Mesenchymal stem cell (in vitro differentiated cells and primary cell): ENCODE measurements at regions not wholly inside any gene's neighbourhood (a gene's known extent, or its start where the extent isn't known, plus 50 kb on each side); places are given as distances from the start of the nearest gene placed in this dataset.

ENCODE experiments used
- DNase-seq: peaks from one replicate; pipeline ENCODE4 v3.0.0-alpha.2; 2013
- H2AFZ ChIP-seq: one replicate; pipeline ENCODE4 v1.6.1; 2013; ENCODE audit warnings: low read depth, mild to moderate bottlenecking, control low read depth, inconsistent platforms, low read length, moderate library complexity
- H2AK5ac ChIP-seq: 2 replicates; pipeline ENCODE4 v1.6.1; 2013; ENCODE audit warnings: low read length, moderate library complexity, mild to moderate bottlenecking, inconsistent platforms; ENCODE audit not compliant: severe bottlenecking
- H2BK120ac ChIP-seq: one replicate; pipeline ENCODE4 v1.6.1; 2013; ENCODE audit warnings: low read depth, mild to moderate bottlenecking, inconsistent platforms, low read length, moderate library complexity
- H2BK12ac ChIP-seq, 2 experiments: one replicate each; pipeline ENCODE4 v1.6.1; 2013; ENCODE audit warnings: inconsistent platforms in 2 of 2, low read length in 2 of 2, mild to moderate bottlenecking in 2 of 2, moderate library complexity in 2 of 2, control low read depth in 1 of 2
- H2BK15ac ChIP-seq: one replicate; pipeline ENCODE4 v1.6.1; 2013; ENCODE audit warnings: mild to moderate bottlenecking, low read depth, inconsistent platforms; ENCODE audit not compliant: poor library complexity, severe bottlenecking
- H2BK5ac ChIP-seq: 2 replicates; pipeline ENCODE4 v1.6.1; 2013; ENCODE audit warnings: low read depth, mild to moderate bottlenecking, low read length, control low read depth, inconsistent platforms; ENCODE audit not compliant: poor library complexity, severe bottlenecking
- H3K14ac ChIP-seq, 2 experiments: one replicate each; pipeline ENCODE4 v1.6.1; 2013; ENCODE audit warnings: inconsistent platforms in 2 of 2, low read length in 2 of 2, control low read depth in 1 of 2, mild to moderate bottlenecking in 1 of 2, moderate library complexity in 1 of 2
- H3K18ac ChIP-seq, 2 experiments: one replicate each; pipeline ENCODE4 v1.6.1; 2013; ENCODE audit warnings: inconsistent platforms in 2 of 2, low read length in 2 of 2, control low read depth in 1 of 2, low read depth in 1 of 2, mild to moderate bottlenecking in 1 of 2
- H3K23ac ChIP-seq, 2 experiments: one replicate each; pipeline ENCODE4 v1.6.1; 2013; ENCODE audit warnings: inconsistent platforms in 2 of 2, low read length in 2 of 2, mild to moderate bottlenecking in 2 of 2, moderate library complexity in 2 of 2, control low read depth in 1 of 2
- H3K27ac ChIP-seq: 2 replicates; pipeline ENCODE4 v1.5.1; 2013; ENCODE audit warnings: mild to moderate bottlenecking, moderate library complexity, low read length, control low read depth, inconsistent platforms; ENCODE audit not compliant: poor library complexity, severe bottlenecking
- H3K27me3 ChIP-seq, 2 experiments: 2 replicates each; pipeline versions ENCODE4 v1.6.1 to v1.7.0; 2013; ENCODE audit warnings: low read length in 2 of 2, mild to moderate bottlenecking in 2 of 2, moderate library complexity in 2 of 2, control low read depth in 1 of 2, inconsistent platforms in 1 of 2; ENCODE audit not compliant: control insufficient read depth in 1 of 2, insufficient read depth in 1 of 2
- H3K36me3 ChIP-seq, 2 experiments: 2 replicates each; pipeline versions ENCODE4 v1.6.1 to v1.7.0; 2013; ENCODE audit warnings: low read length in 2 of 2, control low read depth in 1 of 2, inconsistent platforms in 1 of 2, low read depth in 1 of 2, mild to moderate bottlenecking in 1 of 2; ENCODE audit not compliant: insufficient read depth in 2 of 2, control insufficient read depth in 1 of 2
- H3K4ac ChIP-seq, 2 experiments: one replicate each; pipeline ENCODE4 v1.6.1; 2013; ENCODE audit warnings: inconsistent platforms in 2 of 2, low read length in 2 of 2, mild to moderate bottlenecking in 2 of 2, moderate library complexity in 2 of 2, control low read depth in 1 of 2, low read depth in 1 of 2
- H3K4me1 ChIP-seq: 2 replicates; pipeline ENCODE4 v1.6.1; 2013; ENCODE audit warnings: low read depth, low read length, control low read depth; ENCODE audit not compliant: control insufficient read depth, insufficient read depth
- H3K4me2 ChIP-seq: 2 replicates; pipeline ENCODE4 v1.6.1; 2013; ENCODE audit warnings: low read length, mild to moderate bottlenecking, inconsistent platforms; ENCODE audit not compliant: poor library complexity, severe bottlenecking
- H3K4me3 ChIP-seq, 2 experiments: 2 replicates each; pipeline versions ENCODE4 v1.5.1 to v1.7.0; 2013; ENCODE audit warnings: low read length in 2 of 2, mild to moderate bottlenecking in 2 of 2, control low read depth in 1 of 2, low read depth in 1 of 2; ENCODE audit not compliant: insufficient read depth in 1 of 2
- H3K79me1 ChIP-seq: replicated peaks from 2 replicates; pipeline ENCODE4 v1.6.1; 2013; ENCODE audit warnings: mild to moderate bottlenecking, control low read depth, low read length, inconsistent platforms; ENCODE audit not compliant: poor library complexity, severe bottlenecking
- H3K9ac ChIP-seq: 2 replicates; pipeline ENCODE4 v1.7.0; 2013; ENCODE audit warnings: mild to moderate bottlenecking, low read length, moderate library complexity
- H3K9me3 ChIP-seq: 2 replicates; pipeline ENCODE4 v1.7.0; 2013; ENCODE audit warnings: mild to moderate bottlenecking, low read length; ENCODE audit not compliant: control insufficient read depth
- H4K8ac ChIP-seq: one replicate; pipeline ENCODE4 v1.6.1; 2013; ENCODE audit warnings: inconsistent platforms, mild to moderate bottlenecking, low read length, moderate library complexity
- H4K91ac ChIP-seq: one replicate; pipeline ENCODE4 v1.6.1; 2013; ENCODE audit warnings: mild to moderate bottlenecking, low read length, inconsistent platforms
- WGBS: methylation state at CpG from one replicate; pipeline ENCODE4 v1.1.7; 2013; ENCODE audit warnings: mixed read lengths; 5-methylcytosine and 5-hydroxymethylcytosine counted together

DNA sequence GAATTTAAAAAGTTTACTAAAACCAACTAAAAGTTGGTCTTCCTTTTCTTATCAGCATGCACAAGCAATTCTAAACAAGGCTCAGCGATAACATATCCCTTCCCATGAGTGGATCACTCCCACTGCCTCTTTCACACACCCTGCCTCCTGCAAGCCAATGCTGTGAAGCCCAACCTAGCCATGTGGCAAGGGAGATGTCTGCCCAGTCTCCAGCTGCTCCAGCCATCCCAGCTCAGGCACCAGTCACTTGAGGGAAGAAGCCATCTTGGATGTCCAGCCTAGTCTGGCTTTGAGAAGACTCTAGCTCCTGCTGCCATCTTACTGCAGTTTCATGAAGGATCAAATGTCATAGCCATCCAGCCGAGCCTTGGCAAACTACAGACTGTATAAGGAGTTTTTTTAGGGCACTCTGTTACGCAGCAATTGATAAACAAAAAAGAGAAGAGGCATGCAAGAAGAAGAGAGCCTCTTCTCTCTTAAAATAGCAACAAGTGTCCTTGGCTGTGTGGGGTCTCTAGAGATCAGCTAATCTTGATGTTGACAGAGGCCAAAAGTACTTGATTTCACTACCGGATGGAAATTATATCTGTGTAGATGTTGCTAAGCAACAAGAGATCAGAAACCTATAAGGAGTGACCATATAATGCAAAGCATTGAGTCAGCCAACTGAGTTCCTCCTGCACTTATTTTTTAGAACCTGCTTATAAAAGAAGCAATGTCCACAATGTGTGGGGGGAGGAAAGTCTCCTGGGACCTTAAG, 108.9 kb downstream of the PTCSC3 start:
- H2AFZ ChIP-seq, result no peak overlapping the region
- peaks cover 6 to 16% of the 10 kb centered on the region in 2 experiments for H3K27me3 ChIP-seq
- H3K4me3 ChIP-seq, result no peak overlapping the region
- H3K18ac ChIP-seq, result no peak overlapping the region
- no peak overlapping the region for H3K4ac ChIP-seq
- no peak overlapping the region for H2BK120ac ChIP-seq
- DNase-seq, result no peak
- H3K4me1 ChIP-seq, result peaks cover 4% of the 10 kb centered on the region
- H2BK12ac ChIP-seq, result no peak overlapping the region
- H3K27ac ChIP-seq, result no peak overlapping the region
- WGBS, result 86% methylated on average over 4 of the region's 4 CpGs
- H3K14ac ChIP-seq, result no peak overlapping the region
- no peak overlapping the region for H3K4me2 ChIP-seq
- H3K79me1 ChIP-seq, result no peaks in the 10 kb centered on the region
- no peak overlapping the region for H3K23ac ChIP-seq
- no peak overlapping the region for H4K91ac ChIP-seq
- H3K36me3 ChIP-seq, result no peaks in the 10 kb centered on the region
- no peak overlapping the region for H2AK5ac ChIP-seq
- H2BK15ac ChIP-seq, result no peak overlapping the region
- H2BK5ac ChIP-seq, result no peak overlapping the region
- no peak overlapping the region for H4K8ac ChIP-seq
- H3K9me3 ChIP-seq, result no peaks in the 10 kb centered on the region
- no peak overlapping the region for H3K9ac ChIP-seq

DNA sequence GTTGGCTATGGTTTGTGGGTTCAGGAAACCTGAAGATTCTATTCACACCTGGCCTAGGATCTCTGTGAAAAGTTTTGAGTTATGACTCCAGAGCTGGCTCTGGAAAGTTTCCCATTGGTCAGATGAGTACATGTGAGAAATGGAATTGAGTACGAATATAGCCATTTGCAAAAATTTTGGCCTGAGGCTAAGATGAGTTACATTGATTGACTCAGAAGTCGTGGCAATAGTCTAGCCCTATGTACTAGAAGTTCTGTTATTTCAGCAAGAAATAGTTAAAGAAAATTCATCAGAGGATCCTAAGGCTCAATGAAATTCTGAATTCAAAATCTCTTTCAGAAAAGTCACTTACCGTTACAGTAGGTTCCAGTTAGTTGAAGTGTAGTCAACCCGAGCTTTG, 109.9 kb downstream of the PTCSC3 start:
- no peak overlapping the region for H2BK5ac ChIP-seq
- H2BK120ac ChIP-seq, result no peak overlapping the region
- no peak overlapping the region for H3K23ac ChIP-seq
- no peak overlapping the region for H2AFZ ChIP-seq
- no peak overlapping the region for H3K14ac ChIP-seq
- H3K9ac ChIP-seq, result no peak overlapping the region
- no peak overlapping the region for H3K18ac ChIP-seq
- no peak overlapping the region for H4K91ac ChIP-seq
- H3K4me1 ChIP-seq, result peaks cover 4% of the 10 kb centered on the region
- no peak overlapping the region for H3K4me3 ChIP-seq
- no peak overlapping the region for H2BK12ac ChIP-seq
- H2BK15ac ChIP-seq, result no peak overlapping the region
- no peak overlapping the region for H2AK5ac ChIP-seq
- H3K4me2 ChIP-seq, result no peak overlapping the region
- no peak overlapping the region for H4K8ac ChIP-seq
- no peaks in the 10 kb centered on the region for H3K36me3 ChIP-seq
- H3K79me1 ChIP-seq, result no peaks in the 10 kb centered on the region
- H3K9me3 ChIP-seq, result no peaks in the 10 kb centered on the region
- WGBS, result 91% methylated on average over 4 of the region's 4 CpGs
- no peak for DNase-seq
- peaks cover 13 to 17% of the 10 kb centered on the region in 2 experiments for H3K27me3 ChIP-seq
- no peak overlapping the region for H3K27ac ChIP-seq
- H3K4ac ChIP-seq, result no peak overlapping the region

DNA sequence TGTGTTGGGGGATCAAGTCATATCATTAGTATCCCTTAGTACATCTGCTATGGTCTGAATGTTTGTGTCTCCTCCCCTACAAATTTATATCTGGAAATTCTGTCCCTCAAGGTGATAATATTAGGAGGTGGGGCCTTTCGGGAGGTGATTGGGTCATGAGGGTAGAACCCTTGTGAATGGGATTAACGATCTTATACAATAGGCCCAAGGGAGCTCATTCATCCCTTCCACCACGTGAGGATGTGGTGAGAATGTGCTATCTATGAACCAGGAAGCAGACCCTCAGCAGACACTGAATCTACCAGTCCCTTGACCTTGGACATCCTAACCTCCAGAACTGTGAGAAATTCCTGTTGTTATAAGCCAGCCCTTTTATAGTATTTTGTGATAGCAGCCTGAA, 110.7 kb downstream of the PTCSC3 start:
- no peaks in the 10 kb centered on the region for H3K36me3 ChIP-seq
- peaks cover 4% of the 10 kb centered on the region for H3K4me1 ChIP-seq
- peaks cover 10 to 13% of the 10 kb centered on the region in 2 experiments for H3K27me3 ChIP-seq
- no peak overlapping the region for H2AFZ ChIP-seq
- H2AK5ac ChIP-seq, result no peak overlapping the region
- H2BK120ac ChIP-seq, result no peak overlapping the region
- no peak overlapping the region for H4K8ac ChIP-seq
- H2BK15ac ChIP-seq, result no peak overlapping the region
- no peak overlapping the region for H3K18ac ChIP-seq
- H4K91ac ChIP-seq, result no peak overlapping the region
- no peaks in the 10 kb centered on the region for H3K79me1 ChIP-seq
- H3K14ac ChIP-seq, result no peak overlapping the region
- H3K4me2 ChIP-seq, result no peak overlapping the region
- H3K27ac ChIP-seq, result no peak overlapping the region
- H3K4me3 ChIP-seq, result no peak overlapping the region
- H3K9me3 ChIP-seq, result no peaks in the 10 kb centered on the region
- no peak overlapping the region for H3K4ac ChIP-seq
- no peak overlapping the region for H3K9ac ChIP-seq
- no peak for DNase-seq
- H2BK12ac ChIP-seq, result no peak overlapping the region
- H2BK5ac ChIP-seq, result no peak overlapping the region
- H3K23ac ChIP-seq, result no peak overlapping the region
- 48% methylated on average over 2 of the region's 3 CpGs for WGBS

DNA sequence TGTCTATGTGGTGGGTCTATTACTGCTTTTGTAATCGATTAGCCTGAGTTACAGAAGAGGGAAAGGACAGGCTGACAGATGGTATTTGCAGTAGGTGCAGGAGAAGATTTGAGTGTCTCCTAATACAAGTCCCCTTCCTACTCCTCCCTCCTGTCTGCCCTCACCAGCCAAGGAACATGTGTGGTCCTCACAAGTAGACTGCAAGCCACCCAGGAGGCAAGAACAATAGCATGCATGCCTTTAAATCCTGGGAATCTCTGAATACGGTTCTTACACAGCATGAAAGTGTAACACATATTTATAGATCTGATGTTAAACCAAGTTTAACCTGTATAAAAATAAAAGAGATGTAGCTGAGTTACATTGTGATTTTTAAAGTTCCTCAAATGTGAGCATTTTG, 117.0 kb downstream of the PTCSC3 start:
- Histone ChIP-seq H3K18ac (no peak overlapping the region), H3K4me1 (peaks cover 5% of the 10 kb centered on the region), H2BK15ac (no peak overlapping the region), H2BK12ac (no peak overlapping the region), H3K4me3 (no peak overlapping the region), H3K4me2 (no peak overlapping the region), H3K36me3 (no peaks in the 10 kb centered on the region), H3K14ac (no peak overlapping the region), H3K9ac (no peak overlapping the region), H2BK5ac (no peak overlapping the region), H3K27ac (no peak overlapping the region), H3K4ac (no peak overlapping the region), H3K9me3 (no peaks in the 10 kb centered on the region), H2AFZ (no peak overlapping the region), H4K91ac (no peak overlapping the region), H3K79me1 (no peaks in the 10 kb centered on the region), H2AK5ac (no peak overlapping the region), H4K8ac (no peak overlapping the region), H3K27me3 (peaks cover 4 to 17% of the 10 kb centered on the region in 2 experiments), H2BK120ac (no peak overlapping the region), H3K23ac (no peak overlapping the region)
- no peak for DNase-seq
- 80% methylated on average over 1 of the region's 2 CpGs for WGBS
